HCT116 (cell line): ENCODE measurements at regions not wholly inside any gene's neighbourhood (a gene's known extent, or its start where the extent isn't known, plus 50 kb on each side); places are given as distances from the start of the nearest gene placed in this dataset.

Experiments
- ATAC-seq: fragments of 200-7000 bp; cut with Tn5 transposase; 2 replicates; pipeline ENCODE4 v1.9.1; 2020; ENCODE audit warnings: mild to moderate bottlenecking, moderate library complexity
- BruUV-seq: library from RNA; stranded (reverse); fragments of 400-500 nt; replicated peaks from 2 replicates; lab custom pipeline; 2021; lab: Mats Ljungman, UMichigan
- CTCF ChIA-PET: fragments of 300-600 bp; sonication (Branson Sonifier 250); formaldehyde crosslinking; loops from one replicate; lab custom pipeline; 2021; ENCODE audit warnings: antibody characterized with exemption; lab: Charles Lee
- POLR2A ChIA-PET: fragments of 300-600, 350-600 bp; sonication (Branson Sonifier 250); formaldehyde crosslinking; loops from one replicate; lab custom pipeline; 2021; ENCODE audit warnings: antibody characterized with exemption; lab: Charles Lee
- RAD21 ChIA-PET, 2 experiments: fragments of 300-600 bp; sonication (Branson Sonifier 250); formaldehyde crosslinking; loops; one replicate each; lab custom pipeline; 2023; ENCODE audit warnings: low total read pairs in 2 of 2; ENCODE audit not compliant: uncharacterized antibody in 2 of 2, unreplicated experiment in 2 of 2, low non-redundant PET in 1 of 2; lab: Charles Lee
- DNase-seq: peaks from one replicate; pipeline ENCODE4 v3.0.0-alpha.2; 2010; ENCODE audit warnings: low read depth, low spot score
- H2AFZ ChIP-seq: fragments of 200-600 bp; shearing (Covaris generic), sonication (generic); 2 replicates; pipeline ENCODE4 v1.6.1; 2017; ENCODE audit warnings: low read depth, mixed run types, mixed read lengths, antibody characterized with exemption, low read length; ENCODE audit not compliant: poor library complexity, severe bottlenecking
- H3K27ac ChIP-seq: 2 replicates; pipeline ENCODE4 v1.5.1; 2012; ENCODE audit warnings: low read depth, low read length
- H3K27me3 ChIP-seq: fragments of 200-600 bp; sonication (generic); 2 replicates; pipeline ENCODE4 v1.6.1; 2016; ENCODE audit warnings: mixed run types, low read length, mixed read lengths; ENCODE audit not compliant: insufficient read depth
- H3K36me3 ChIP-seq, 2 experiments: fragments of 200-500 bp in 1 of 2; fragments of 200-600 bp in 1 of 2; sonication (Bioruptor generic) in 1 of 2; sonication (generic) in 1 of 2; 2 replicates each; pipeline versions ENCODE4 v1.5.1 to v1.6.1; 2014 to 2016; ENCODE audit warnings: low read length in 2 of 2, inconsistent platforms in 1 of 2, mixed read lengths in 1 of 2, mixed run types in 1 of 2; ENCODE audit not compliant: insufficient read depth in 2 of 2, control insufficient read depth in 1 of 2
- H3K4me1 ChIP-seq, 2 experiments: fragments of 200-600 bp in 1 of 2; sonication (generic) in 1 of 2; 2 replicates each; pipeline versions ENCODE4 v1.5.1 to v1.6.1; 2012 to 2017; ENCODE audit warnings: low read length in 2 of 2, inconsistent platforms in 1 of 2, mild to moderate bottlenecking in 1 of 2, mixed read lengths in 1 of 2, mixed run types in 1 of 2, moderate library complexity in 1 of 2; ENCODE audit not compliant: insufficient read depth in 2 of 2, control insufficient read depth in 1 of 2
- H3K4me2 ChIP-seq: fragments of 200-600 bp; sonication (generic); 2 replicates; pipeline ENCODE4 v1.6.1; 2017; ENCODE audit warnings: mixed run types, low read length, mixed read lengths
- H3K4me3 ChIP-seq, 2 experiments: fragments of 200-600 bp in 1 of 2; sonication (generic) in 1 of 2; replicated peaks in 1 of 2; 2 replicates each; pipeline ENCODE4 v1.5.1; 2011 to 2016; ENCODE audit warnings: low read length in 2 of 2, control low read depth in 1 of 2, low read depth in 1 of 2, mild to moderate bottlenecking in 1 of 2, mixed read lengths in 1 of 2, mixed run types in 1 of 2
- H3K79me2 ChIP-seq: fragments of 200-600 bp; sonication (generic); 2 replicates; pipeline ENCODE4 v1.6.1; 2017; ENCODE audit warnings: mild to moderate bottlenecking, mixed run types, low read length, moderate library complexity, mixed read lengths; ENCODE audit not compliant: insufficient read depth
- H3K9ac ChIP-seq: fragments of 200-600 bp; sonication (generic); 2 replicates; pipeline ENCODE4 v1.6.1; 2016; ENCODE audit warnings: low read length, mixed read lengths
- H3K9me2 ChIP-seq: fragments of 200-600 bp; sonication (generic), shearing (Covaris generic); 2 replicates; pipeline ENCODE4 v1.6.1; 2017; ENCODE audit warnings: mixed run types, mild to moderate bottlenecking, moderate library complexity; ENCODE audit not compliant: insufficient read depth
- H3K9me3 ChIP-seq, 2 experiments: fragments of 200-500 bp in 1 of 2; fragments of 200-600 bp in 1 of 2; sonication (Bioruptor generic) in 1 of 2; sonication (generic) in 1 of 2; 2 replicates each; pipeline ENCODE4 v1.6.1; 2014 to 2017; ENCODE audit warnings: low read length in 2 of 2, mixed read lengths in 2 of 2, inconsistent platforms in 1 of 2, low read depth in 1 of 2, mild to moderate bottlenecking in 1 of 2, mixed run types in 1 of 2, moderate library complexity in 1 of 2; ENCODE audit not compliant: control insufficient read depth in 1 of 2, insufficient read depth in 1 of 2
- H4K20me1 ChIP-seq: fragments of 200-600 bp; sonication (generic), shearing (Covaris generic); 2 replicates; pipeline ENCODE4 v1.6.1; 2017; ENCODE audit warnings: mixed run types, mild to moderate bottlenecking, moderate library complexity; ENCODE audit not compliant: insufficient read depth
- ATF3 ChIP-seq: IDR thresholded peaks from 2 replicates; pipeline ENCODE4 v1.6.1; 2012
- CBX3 ChIP-seq: IDR thresholded peaks from 2 replicates; pipeline ENCODE4 v1.6.1; 2012; ENCODE audit warnings: low read depth
- CEBPB ChIP-seq: IDR thresholded peaks from 2 replicates; pipeline ENCODE4 v1.6.1; 2012; ENCODE audit warnings: low read depth
- CTCF ChIP-seq, 3 experiments: fragments of 200-600 bp in 1 of 3; sonication (generic) in 1 of 3; IDR thresholded peaks in 2 of 3; conservative IDR thresholded peaks in 1 of 3; 2 replicates each; pipeline ENCODE4 v1.5.1; 2012 to 2017; ENCODE audit warnings: low read depth in 2 of 3, low read length in 2 of 3, antibody characterized with exemption in 1 of 3, borderline replicate concordance in 1 of 3, control low read depth in 1 of 3, mild to moderate bottlenecking in 1 of 3, mixed read lengths in 1 of 3, mixed run types in 1 of 3, moderate library complexity in 1 of 3; ENCODE audit not compliant: insufficient read depth in 1 of 3
- EGR1 ChIP-seq: IDR thresholded peaks from 2 replicates; pipeline ENCODE4 v1.6.1; 2012; ENCODE audit warnings: low read depth
- ELF1 ChIP-seq: IDR thresholded peaks from 2 replicates; pipeline ENCODE4 v1.6.1; 2012; ENCODE audit warnings: low read depth, borderline replicate concordance
- EZH2 ChIP-seq: fragments of 200-600 bp; sonication (generic); IDR thresholded peaks from 2 replicates; pipeline ENCODE4 v1.6.1; 2017; ENCODE audit warnings: antibody characterized with exemption, mixed run types
- FOSL1 ChIP-seq: IDR thresholded peaks from 2 replicates; pipeline ENCODE4 v1.6.1; 2012; ENCODE audit warnings: low read depth
- JUND ChIP-seq: IDR thresholded peaks from 2 replicates; pipeline ENCODE4 v1.6.1; 2012
- MAX ChIP-seq: IDR thresholded peaks from 2 replicates; pipeline ENCODE4 v1.6.1; 2012
- POLR2A ChIP-seq: IDR thresholded peaks from 2 replicates; pipeline ENCODE4 v1.7.0; 2011; ENCODE audit warnings: borderline replicate concordance; ENCODE audit not compliant: insufficient read depth, insufficient read length; ENCODE audit errors: extremely low read depth
- POLR2AphosphoS5 ChIP-seq: IDR thresholded peaks from 2 replicates; pipeline ENCODE4 v1.6.1; 2011; ENCODE audit warnings: mild to moderate bottlenecking, low read depth, low read length, moderate library complexity
- RAD21 ChIP-seq: IDR thresholded peaks from 2 replicates; pipeline ENCODE4 v1.6.1; 2012; ENCODE audit warnings: low read depth, mild to moderate bottlenecking
- SIN3A ChIP-seq: IDR thresholded peaks from 2 replicates; pipeline ENCODE4 v1.6.1; 2012; ENCODE audit warnings: low read depth
- SP1 ChIP-seq: IDR thresholded peaks from 2 replicates; pipeline ENCODE4 v1.6.1; 2012; ENCODE audit warnings: low read depth
- SRF ChIP-seq: IDR thresholded peaks from 2 replicates; pipeline ENCODE4 v1.6.1; 2012; ENCODE audit warnings: low read depth
- TCF7L2 ChIP-seq: IDR thresholded peaks from 2 replicates; pipeline ENCODE4 v1.7.0; 2011; ENCODE audit warnings: borderline replicate concordance, inconsistent platforms; ENCODE audit not compliant: insufficient read depth, insufficient read length; ENCODE audit errors: extremely low read depth
- YY1 ChIP-seq: IDR thresholded peaks from 2 replicates; pipeline ENCODE4 v1.6.1; 2011; ENCODE audit warnings: low read length, low read depth, moderate library complexity, mild to moderate bottlenecking; ENCODE audit not compliant: insufficient replicate concordance; ENCODE audit errors: extremely low read depth
- ZFX ChIP-seq: fragments of 450-650 bp; IDR thresholded peaks from 2 replicates; pipeline ENCODE4 v1.6.1; 2017
- ZNF274 ChIP-seq: fragments of 200-500 bp; sonication (Bioruptor generic); IDR thresholded peaks from 2 replicates; pipeline ENCODE4 v1.6.1; 2014; ENCODE audit warnings: mild to moderate bottlenecking, low read depth, low read length, inconsistent platforms
- intact Hi-C: fragments of 100-400 bp; cut with micrococcal nuclease; formaldehyde crosslinking; loops from 2 replicates; pipeline ENCODE4 v1.10.0; 2022

- intact Hi-C loops = no loop called here
- no peaks in the 10 kb centered on the region for H4K20me1 ChIP-seq
- ChIA-PET CTCF (no interaction called here), POLR2A (no interaction called here), RAD21 (no interaction called here)
- H2AFZ ChIP-seq = no peak overlapping the region
- no peaks in the 10 kb centered on the region; a peak in 1 of 4 replicates for H3K9me3 ChIP-seq
- H3K4me1 ChIP-seq = no peaks in the 10 kb centered on the region
- no peaks in the 10 kb centered on the region for H3K9me2 ChIP-seq
- no peaks in the 10 kb centered on the region for H3K36me3 ChIP-seq
- H3K4me2 ChIP-seq = no peak overlapping the region
- no peak overlapping the region for H3K4me3 ChIP-seq
- no peak for TF ChIP-seq YY1
- no peak for TF ChIP-seq TCF7L2
- no peak for TF ChIP-seq EZH2
- TF ChIP-seq EGR1 = no peak
- TF ChIP-seq FOSL1 = no peak
- no peak for TF ChIP-seq ZFX
- no peak for TF ChIP-seq POLR2AphosphoS5
- no peak for TF ChIP-seq SRF
- TF ChIP-seq MAX = no peak
- TF ChIP-seq RAD21 = no peak
- TF ChIP-seq JUND = no peak
- no peak overlapping the region for H3K27ac ChIP-seq
- no peaks in the 10 kb centered on the region for H3K27me3 ChIP-seq
- no TSS peak for BruUV-seq
- no peak for ATAC-seq
- DNase-seq = no peak
- no peak overlapping the region for H3K9ac ChIP-seq
- H3K79me2 ChIP-seq = no peaks in the 10 kb centered on the region
These were observed 522.3 kb downstream of the COL11A1 start for GRCh38 chr1:102586022-102586421.

GRCh38 chr1:102580806-102581205, 527.5 kb downstream of the COL11A1 start:
- intact Hi-C loops = no loop called here

More at GRCh38 chr1:102580806-102581205, 527.5 kb downstream of the COL11A1 start:
- H3K79me2 ChIP-seq = no peaks in the 10 kb centered on the region
- H3K4me1 ChIP-seq = no peaks in the 10 kb centered on the region
- no peak overlapping the region for H3K27ac ChIP-seq
- no peak for ATAC-seq
- POLR2A ChIA-PET = no interaction called here
- no peak overlapping the region for H3K9ac ChIP-seq
- no peaks in the 10 kb centered on the region for H3K27me3 ChIP-seq
- no peaks in the 10 kb centered on the region for H3K36me3 ChIP-seq
- H3K9me3 ChIP-seq = no peaks in the 10 kb centered on the region; a peak in 1 of 4 replicates
- no peak overlapping the region for H3K4me3 ChIP-seq
- no peaks in the 10 kb centered on the region for H3K9me2 ChIP-seq
- CTCF ChIA-PET = no interaction called here
- no peak for DNase-seq
- TF ChIP-seq SRF (no peak), ELF1 (no peak), SP1 (no peak), ZNF274 (no peak), CBX3 (no peak), JUND (no peak), POLR2A (no peak), POLR2AphosphoS5 (no peak), ATF3 (no peak), CTCF (IDR thresholded peaks at IDR 0.05 in 2 of 3, conservative IDR thresholded peaks at IDR 0.05 in 1 of 3; ENCODE audit: borderline replicate concordance in 1 of 3, insufficient read depth in 1 of 3, low read depth in 2 of 3, low read length in 2 of 3) (no peak), TCF7L2 (no peak), YY1 (no peak), CEBPB (no peak), ZFX (no peak), FOSL1 (no peak), MAX (no peak), EGR1 (no peak), SIN3A (no peak)
- TF ChIP-seq, all 23 proteins: peak for 0
- H4K20me1 ChIP-seq = no peaks in the 10 kb centered on the region
- RAD21 ChIA-PET = no interaction called here
- H3K4me2 ChIP-seq = no peak overlapping the region
- no TSS peak for BruUV-seq
- no peak overlapping the region for H2AFZ ChIP-seq
